ENCODE measurements at regions not wholly inside any gene's neighbourhood (a gene's known extent, or its start where the extent isn't known, plus 50 kb on each side); places are given as distances from the start of the nearest gene placed in this dataset.
"Not testable (repeated sequence)": the region's sequence is repeated elsewhere in the genome, so short reads cannot be mapped to it uniquely, and the experiment has no call there.

DNA sequence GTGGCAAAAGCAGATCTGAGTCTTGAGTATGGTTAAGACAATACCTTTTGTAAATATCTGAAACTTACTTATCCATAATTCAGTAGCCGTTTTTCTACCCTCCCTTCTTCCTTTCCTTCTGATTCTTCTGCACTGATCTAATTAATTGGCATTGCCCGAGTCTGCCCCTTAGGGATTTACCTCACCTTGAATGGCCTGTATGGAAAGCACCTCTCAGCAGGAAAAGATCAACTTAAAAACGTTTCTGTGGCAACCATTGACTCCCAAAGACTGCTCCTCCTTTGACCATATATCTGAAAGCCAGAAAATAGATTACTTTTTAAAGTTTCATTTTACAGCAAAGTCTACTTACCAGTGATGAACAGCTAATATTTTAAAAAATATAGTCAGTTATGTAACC lies 496.5 kb upstream of the LCORL start:
- DNase-seq: peak in 2 of 3 experiments; percentile 20 to 69

- DNase-seq: no peak
These were observed 492.3 kb upstream of the LCORL start for GRCh38 chr4:18513861-18514260.

- no peak for DNase-seq
These were observed 491.2 kb upstream of the LCORL start for GRCh38 chr4:18512718-18513117.

GRCh38 chr4:18511727-18512126 lies 490.2 kb upstream of the LCORL start:
- no peak for DNase-seq

GRCh38 chr4:18508786-18509185 lies 487.2 kb upstream of the LCORL start:
- DNase-seq: peak in 1 of 3 experiments; percentile 46

- DNase-seq: peak in 2 of 3 experiments; percentile 43 to 79
These were observed 459.4 kb upstream of the LCORL start for GRCh38 chr4:18480928-18481327.

DNA sequence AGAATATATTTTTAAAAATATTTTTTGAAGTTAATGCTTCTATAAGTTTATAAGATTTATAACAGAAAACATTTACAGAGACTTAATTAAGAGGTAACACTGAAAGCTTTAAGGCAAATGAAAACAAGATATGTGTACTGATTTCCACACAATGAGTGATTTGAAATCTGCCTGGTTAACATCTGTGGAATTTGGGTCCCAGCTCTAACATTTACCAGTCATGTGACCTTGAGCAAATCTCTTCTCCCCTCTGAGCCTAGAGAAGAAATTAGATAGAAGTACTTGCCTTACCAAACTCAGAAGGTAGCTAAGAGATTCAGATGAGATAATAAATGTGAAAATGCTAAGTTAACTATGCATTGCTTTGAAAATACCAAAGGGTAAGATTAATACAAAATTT lies 458.8 kb upstream of the LCORL start:
- DNase-seq: peak in 1 of 3 experiments; percentile 47

GRCh38 chr4:18479825-18480224 lies 458.3 kb upstream of the LCORL start:
- no peak for DNase-seq

- no peak for DNase-seq
These were observed 442.5 kb upstream of the LCORL start for GRCh38 chr4:18463987-18464559.

DNA sequence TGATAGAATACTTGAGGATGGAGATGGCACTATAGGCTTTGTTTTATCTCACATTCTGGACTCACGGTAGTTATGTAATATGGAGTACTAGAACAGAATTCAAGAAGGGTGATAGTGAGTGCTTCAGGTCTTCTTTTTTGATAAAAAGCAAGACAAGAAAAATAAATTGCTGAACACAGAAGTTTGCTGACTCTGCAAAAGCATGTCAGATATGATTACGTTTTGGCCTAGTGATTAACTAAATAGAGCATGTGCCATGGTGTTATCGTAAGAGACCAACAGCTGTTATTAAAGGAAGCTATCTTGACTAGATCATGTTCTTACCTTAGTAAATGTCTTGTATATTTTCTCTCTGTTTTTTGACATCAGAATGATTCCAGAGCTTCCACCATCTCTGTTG lies 436.9 kb upstream of the LCORL start:
- no peak for DNase-seq

DNA sequence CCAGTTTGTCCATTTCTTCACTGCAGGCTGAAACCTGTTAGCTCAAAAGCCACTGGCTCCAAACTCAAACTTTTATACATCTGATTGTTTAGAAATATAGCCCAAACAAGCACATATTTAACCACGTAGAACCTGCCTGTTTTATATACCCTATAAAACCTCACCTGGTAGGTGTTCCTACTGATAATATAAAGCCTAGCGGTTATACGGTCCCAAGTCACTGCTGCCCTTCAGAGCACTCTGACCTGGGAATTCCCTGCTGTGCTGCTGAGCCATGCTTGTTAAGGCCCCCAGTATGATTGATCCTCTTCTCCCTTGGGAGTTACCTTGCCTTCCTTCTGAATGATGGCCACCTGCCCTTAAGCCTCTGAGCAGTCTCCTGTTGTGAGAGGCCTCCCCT lies 432.8 kb upstream of the LCORL start:
- no peak for DNase-seq

GRCh38 chr4:18445110-18445509 lies 423.6 kb upstream of the LCORL start:
- DNase-seq: no peak

DNA sequence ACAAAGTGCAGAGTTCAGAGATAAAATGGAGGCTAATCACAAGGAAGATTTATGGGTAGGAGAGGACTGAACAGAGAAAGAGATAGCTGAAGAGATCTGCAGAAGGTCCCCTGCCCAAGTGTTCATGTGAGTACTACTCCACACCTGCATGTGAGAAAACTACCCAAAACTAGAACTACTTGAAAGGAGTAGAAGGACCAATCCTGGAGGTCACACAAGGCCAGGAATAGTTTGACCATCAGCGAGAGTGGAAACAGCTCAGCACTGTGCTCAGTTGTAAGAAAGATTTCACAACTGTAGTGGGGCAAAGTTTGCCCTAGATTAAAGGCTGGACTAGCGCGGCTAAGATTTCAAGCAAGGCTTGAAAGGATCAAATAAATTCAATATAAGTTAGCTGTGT lies 422.7 kb upstream of the LCORL start:
- no peak for DNase-seq

- no peak for DNase-seq
These were observed 421.4 kb upstream of the LCORL start for GRCh38 chr4:18442957-18443356.

GRCh38 chr4:18441676-18442075 lies 420.1 kb upstream of the LCORL start:
- peak in 1 of 3 experiments; percentile 39 for DNase-seq

- DNase-seq: peak in 2 of 3 experiments; percentile 80 to 95
These were observed 419.6 kb upstream of the LCORL start for GRCh38 chr4:18441203-18441590.

GRCh38 chr4:18440527-18441202 lies 419.1 kb upstream of the LCORL start:
- DNase-seq: peak in 2 of 3 experiments; percentile 80 to 95

- DNase-seq: no peak
These were observed 417.8 kb upstream of the LCORL start for GRCh38 chr4:18439311-18439710.

GRCh38 chr4:18435781-18436180 lies 414.2 kb upstream of the LCORL start:
- DNase-seq: peak in 2 of 3 experiments; percentile 39 to 75

GRCh38 chr4:18422685-18423084 lies 401.1 kb upstream of the LCORL start:
- peak in 1 of 3 experiments; percentile 19 for DNase-seq

DNA sequence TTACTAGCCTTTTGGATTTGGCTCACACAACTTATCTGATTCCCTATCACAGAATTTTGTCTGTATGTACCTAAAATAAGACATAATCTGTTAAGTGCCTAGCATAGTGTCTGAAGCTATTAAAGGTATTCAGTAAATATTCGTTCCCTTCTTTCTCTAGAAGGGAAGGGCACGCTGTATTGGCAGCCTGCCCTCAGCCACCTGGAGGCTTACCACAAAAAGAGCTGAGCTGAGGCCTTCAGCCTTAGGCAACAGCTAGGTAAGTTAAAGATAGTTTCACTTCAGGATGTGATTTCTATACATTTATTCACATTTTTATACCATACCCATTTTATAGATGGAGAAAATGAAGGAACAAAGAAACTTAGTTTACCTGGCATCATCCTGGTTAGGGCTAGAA lies 400.0 kb upstream of the LCORL start:
- no peak for DNase-seq

DNA sequence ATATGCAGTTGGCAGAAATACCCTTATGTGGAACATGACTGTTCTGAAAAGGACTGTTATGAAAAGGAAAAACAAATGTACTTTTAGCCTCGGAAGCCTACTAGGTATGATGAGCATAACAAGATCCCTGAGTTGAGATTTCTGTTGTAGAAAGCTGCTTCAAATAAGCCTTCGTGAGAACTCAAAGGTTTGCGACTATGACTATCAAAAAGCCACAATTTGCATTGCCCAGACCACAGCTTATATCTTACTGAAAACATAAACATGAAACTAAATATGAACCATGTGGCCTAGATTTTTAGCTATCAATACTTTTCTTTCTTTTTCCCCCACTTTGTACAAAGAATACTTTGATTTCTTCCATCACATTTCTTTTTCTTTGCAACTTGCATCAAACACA lies 398.2 kb upstream of the LCORL start:
- DNase-seq: no peak

DNA sequence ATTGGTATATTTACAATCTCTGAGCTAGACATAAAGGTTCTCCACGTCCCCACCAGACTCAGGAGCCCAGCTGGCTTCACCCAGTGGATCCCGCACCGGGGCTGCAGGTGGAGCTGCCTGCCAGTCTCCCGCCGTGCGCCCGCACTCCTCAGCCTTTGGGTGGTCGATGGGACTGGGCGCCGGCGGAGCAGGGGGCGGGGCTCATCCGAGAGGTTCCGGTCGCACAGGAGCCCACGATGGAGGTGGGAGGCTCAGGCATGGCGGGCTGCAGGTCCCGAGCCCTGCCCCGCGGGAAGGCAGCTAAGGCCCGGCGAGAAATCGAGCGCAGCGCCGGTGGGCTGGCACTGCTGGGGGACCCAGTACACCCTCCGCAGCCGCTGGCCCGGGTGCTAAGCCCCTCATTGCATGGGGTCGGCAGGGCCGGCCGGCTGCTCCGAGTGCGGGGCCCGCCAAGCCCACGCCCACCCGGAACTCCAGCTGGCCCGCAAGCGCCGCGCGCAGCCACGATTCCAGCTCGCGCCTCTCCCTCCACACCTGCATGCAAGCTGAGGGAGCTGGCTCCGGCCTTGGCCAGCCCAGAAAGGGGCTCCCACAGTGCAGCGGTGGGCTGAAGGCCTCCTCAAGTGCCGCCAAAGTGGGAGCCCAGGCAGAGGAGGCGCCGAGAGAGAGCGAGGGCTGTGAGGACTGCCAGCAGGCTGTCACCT lies 396.8 kb upstream of the LCORL start:
- not testable (repeated sequence) for DNase-seq

DNA sequence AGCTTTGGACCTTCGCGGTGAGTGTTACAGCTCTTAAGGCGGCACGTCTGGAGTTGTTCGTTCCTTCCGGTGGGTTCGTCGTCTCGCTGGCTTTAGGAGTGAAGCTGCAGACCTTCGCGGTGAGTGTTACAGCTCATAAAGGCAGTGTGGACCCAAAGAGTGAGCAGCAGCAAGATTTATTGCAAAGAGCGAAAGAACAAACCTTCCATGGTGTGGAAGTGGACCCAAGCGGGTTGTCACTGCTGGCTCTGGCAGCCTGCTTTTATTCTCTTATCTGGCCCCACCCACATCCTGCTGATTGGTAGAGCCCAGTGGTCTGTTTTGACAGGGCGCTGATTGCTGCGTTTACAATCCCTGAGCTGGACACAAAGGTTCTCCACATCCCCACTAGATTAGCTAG lies 396.1 kb upstream of the LCORL start:
- not testable (repeated sequence) for DNase-seq
